ENCODE measurements at regions not wholly inside any gene's neighbourhood (a gene's known extent, or its start where the extent isn't known, plus 50 kb on each side); places are given as distances from the start of the nearest gene placed in this dataset.

DNA sequence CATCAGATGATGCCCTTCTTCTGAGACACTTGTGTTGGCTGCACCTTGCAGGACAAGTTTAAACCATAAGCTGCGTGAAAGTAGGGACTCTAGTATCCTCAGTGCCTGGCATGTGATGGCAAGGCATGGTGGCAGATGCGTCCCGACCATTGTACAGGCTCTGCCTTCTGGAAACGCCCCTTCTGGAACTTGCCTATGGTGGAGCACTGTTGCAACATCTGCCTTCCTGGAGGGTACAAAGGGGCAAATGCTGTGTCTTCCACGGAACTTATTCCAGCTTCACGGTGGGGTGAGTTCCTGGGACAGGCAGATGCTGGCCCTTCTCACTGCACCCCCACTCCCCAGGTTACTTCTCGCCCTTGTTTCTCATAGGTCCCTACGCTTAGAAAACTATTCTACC, 232.8 kb downstream of the THBS2 start:
- TF ChIP-seq CTCF (IDR thresholded peaks at IDR 0.05; ENCODE audit: low read depth, low read length) = no peak
- H3K4me3 ChIP-seq (ENCODE audit: low read depth, low read length) = no peak overlapping the region

DNA sequence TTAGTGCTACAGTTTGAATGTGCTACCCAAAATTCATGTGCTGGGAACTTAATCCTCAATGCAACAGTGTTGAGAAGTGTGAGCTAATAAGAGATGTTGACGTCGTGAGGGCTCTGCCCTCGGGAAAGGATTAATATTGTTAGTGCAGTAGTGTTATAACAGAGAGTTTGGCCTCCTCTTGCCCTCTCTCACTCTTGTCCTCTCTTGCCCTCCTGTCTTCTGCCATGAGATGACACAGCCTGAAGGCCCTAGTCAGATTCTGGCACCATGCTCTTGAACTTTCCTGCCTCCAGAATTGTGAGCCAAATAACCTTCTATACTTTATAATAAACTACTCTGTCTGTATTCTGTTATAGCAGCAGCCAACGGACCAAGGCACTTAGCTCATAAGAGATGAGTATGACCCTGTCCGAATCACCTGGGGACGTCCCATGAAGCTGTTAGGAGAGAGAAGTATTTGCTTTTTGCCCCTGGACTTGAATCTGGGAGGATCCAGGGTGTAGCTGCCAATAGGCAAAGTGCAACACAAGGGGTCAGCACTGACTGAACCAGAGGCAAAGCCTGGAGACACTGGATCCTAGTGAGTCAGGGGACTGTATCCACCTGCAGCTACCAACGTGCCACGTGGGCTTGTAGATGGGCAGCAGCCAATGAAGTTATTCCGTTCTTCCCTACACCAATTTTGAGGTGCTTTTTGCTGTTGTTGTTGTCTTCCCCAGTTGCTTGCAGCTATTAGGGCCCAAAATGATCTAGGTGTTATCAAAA, 233.7 kb downstream of the THBS2 start:
- TF ChIP-seq CTCF (IDR thresholded peaks at IDR 0.05; ENCODE audit: low read depth, low read length) = 0 out of 2 replicates have a peak, but pooled peaks have one; percentile 19
- no peak overlapping the region for H3K4me3 ChIP-seq (ENCODE audit: low read depth, low read length)

DNA sequence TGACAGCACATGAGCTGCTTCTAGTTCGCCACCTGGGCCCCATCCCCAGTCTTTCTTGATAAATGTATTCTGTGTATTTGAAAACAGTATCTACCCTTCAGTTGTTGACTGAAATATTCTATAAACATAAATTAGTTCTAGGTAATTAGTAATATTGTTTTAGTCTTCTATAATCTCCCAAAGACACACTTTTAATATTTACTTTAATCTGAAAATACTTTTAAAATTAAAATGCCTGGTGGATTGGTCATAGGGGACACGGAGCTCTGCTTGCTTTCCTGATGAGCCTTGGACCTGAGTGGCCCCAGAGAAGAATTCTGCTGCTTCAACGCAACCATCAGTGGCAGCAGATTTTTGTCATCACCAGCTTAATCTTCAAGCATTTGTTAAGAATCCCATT, 234.5 kb downstream of the THBS2 start:
- H3K4me3 ChIP-seq (ENCODE audit: low read depth, low read length) = no peak overlapping the region
- no peak for TF ChIP-seq CTCF (IDR thresholded peaks at IDR 0.05; ENCODE audit: low read depth, low read length)

DNA sequence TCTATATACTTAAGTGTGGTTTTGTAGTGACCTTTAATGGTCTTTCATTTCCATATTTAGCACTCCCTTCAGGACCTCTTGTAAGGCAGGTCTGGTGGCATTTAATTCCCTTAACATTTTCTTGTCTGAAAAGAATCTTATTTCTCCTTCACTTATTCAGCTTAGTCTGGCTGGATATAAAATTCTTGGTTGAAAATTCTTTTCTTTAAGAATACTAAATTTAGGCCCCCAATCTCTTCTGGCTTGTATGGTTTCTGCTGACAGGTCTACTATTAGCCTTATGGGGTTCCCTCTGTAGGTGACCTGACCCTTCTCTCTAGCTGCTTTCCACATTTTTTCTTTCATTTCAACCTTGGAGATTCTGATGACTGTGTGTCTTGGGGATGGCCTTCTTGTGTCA, 236.9 kb downstream of the THBS2 start:
- no peak for TF ChIP-seq CTCF (IDR thresholded peaks at IDR 0.05; ENCODE audit: low read depth, low read length)
- H3K4me3 ChIP-seq (ENCODE audit: low read depth, low read length) = no peak overlapping the region

DNA sequence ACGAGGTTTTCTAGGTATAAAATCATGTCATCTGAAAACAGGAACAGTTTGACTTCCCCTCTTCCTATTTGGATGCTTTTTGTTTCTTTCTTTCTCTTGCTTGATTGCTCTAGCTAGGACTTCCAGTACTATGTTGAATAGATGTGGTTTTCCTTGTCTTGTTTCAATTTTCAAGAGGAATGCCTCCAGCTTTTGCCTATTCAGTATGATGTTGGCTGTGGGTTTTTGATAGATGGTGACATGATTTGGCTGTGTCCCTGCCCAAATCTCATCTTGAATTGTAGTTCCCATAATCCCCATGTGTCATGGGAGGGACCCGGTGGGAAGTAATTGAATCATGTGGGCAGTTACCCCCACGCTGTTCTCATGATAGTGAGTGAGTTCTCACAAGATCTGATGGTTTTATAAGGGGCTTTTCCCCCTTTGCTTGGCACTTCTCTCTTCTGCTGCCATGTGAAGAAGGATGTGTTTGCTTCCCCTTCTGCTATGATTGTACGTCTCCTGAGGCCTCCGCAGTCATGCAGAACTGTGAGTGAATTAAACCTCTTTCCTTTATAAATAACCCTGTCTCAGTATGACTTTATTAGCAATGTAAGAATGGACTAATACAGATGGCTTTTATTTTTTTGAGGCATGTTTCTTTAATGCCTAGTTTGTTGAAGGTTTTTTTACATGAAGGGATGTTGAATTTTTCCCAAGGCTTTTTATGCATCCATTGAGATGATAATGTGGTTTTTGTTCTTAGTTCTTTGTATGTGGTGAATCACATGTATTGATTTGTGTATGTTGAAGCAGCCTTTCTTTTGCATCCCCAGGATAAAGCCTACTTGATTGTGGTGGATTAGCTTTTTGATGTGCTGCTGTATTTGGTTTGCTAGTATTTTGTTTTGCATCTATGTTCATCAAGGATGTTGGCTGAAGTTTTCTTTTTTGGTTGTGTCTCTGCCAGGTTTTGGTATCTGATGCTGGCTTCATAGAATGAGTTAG, 239.1 kb downstream of the THBS2 start:
- no peak for TF ChIP-seq CTCF (IDR thresholded peaks at IDR 0.05; ENCODE audit: low read depth, low read length)
- no peak overlapping the region for H3K4me3 ChIP-seq (ENCODE audit: low read depth, low read length)

GRCh38 chr6:169009628-169010027, 244.0 kb downstream of the THBS2 start:
- no peak for TF ChIP-seq CTCF (IDR thresholded peaks at IDR 0.05; ENCODE audit: low read depth, low read length)
- no peak overlapping the region for H3K4me3 ChIP-seq (ENCODE audit: low read depth, low read length)
